D341Med (cell line): ENCODE measurements at regions not wholly inside any gene's neighbourhood (a gene's known extent, or its start where the extent isn't known, plus 50 kb on each side); places are given as distances from the start of the nearest gene placed in this dataset.
"Not testable (repeated sequence)": the region's sequence is repeated elsewhere in the genome, so short reads cannot be mapped to it uniquely, and the experiment has no call there.

ENCODE experiments used
- DNase-seq: peaks from one replicate; pipeline ENCODE4 v3.0.0; 2012; ENCODE audit warnings: low spot score

- no peak for DNase-seq
Measured at GRCh38 chr5:33068786-33069185, 357.7 kb downstream of the NPR3 start.

GRCh38 chr5:33072296-33072695 lies 361.2 kb downstream of the NPR3 start:
- no peak for DNase-seq

- DNase-seq: no peak
Measured at GRCh38 chr5:33072726-33073125, 361.6 kb downstream of the NPR3 start.

GRCh38 chr5:33073881-33074327 lies 362.8 kb downstream of the NPR3 start:
- no peak for DNase-seq

GRCh38 chr5:33074548-33074947 lies 363.4 kb downstream of the NPR3 start:
- DNase-seq: no peak

- DNase-seq: no peak
Measured at GRCh38 chr5:33075731-33076130, 364.6 kb downstream of the NPR3 start.

GRCh38 chr5:33079548-33079947 lies 361.2 kb upstream of the TARS1 start:
- DNase-seq: no peak

GRCh38 chr5:33080287-33080686 lies 360.5 kb upstream of the TARS1 start:
- no peak for DNase-seq

GRCh38 chr5:33088176-33088575 lies 352.6 kb upstream of the TARS1 start:
- DNase-seq: no peak

- DNase-seq: no peak
Measured at GRCh38 chr5:33091571-33092363, 349.0 kb upstream of the TARS1 start.

GRCh38 chr5:33092719-33093118 lies 348.0 kb upstream of the TARS1 start:
- DNase-seq: no peak

GRCh38 chr5:33102551-33102950 lies 338.2 kb upstream of the TARS1 start:
- DNase-seq: no peak

GRCh38 chr5:33105521-33105941 lies 335.2 kb upstream of the TARS1 start:
- DNase-seq: no peak

- DNase-seq: not testable (repeated sequence)
Measured at GRCh38 chr5:33110496-33110895, 330.3 kb upstream of the TARS1 start.

- no peak for DNase-seq
Measured at GRCh38 chr5:33114361-33114760, 326.4 kb upstream of the TARS1 start.

- DNase-seq: no peak
Measured at GRCh38 chr5:33115467-33115866, 325.3 kb upstream of the TARS1 start.

- no peak for DNase-seq
Measured at GRCh38 chr5:33118761-33119415, 321.9 kb upstream of the TARS1 start.

- DNase-seq: no peak
Measured at GRCh38 chr5:33120671-33121070, 320.1 kb upstream of the TARS1 start.

- no peak for DNase-seq
Measured at GRCh38 chr5:33129309-33129708, 311.5 kb upstream of the TARS1 start.

GRCh38 chr5:33136785-33137184 lies 304.0 kb upstream of the TARS1 start:
- no peak for DNase-seq

GRCh38 chr5:33138145-33138544 lies 302.6 kb upstream of the TARS1 start:
- not testable (repeated sequence) for DNase-seq

GRCh38 chr5:33143405-33144123 lies 297.2 kb upstream of the TARS1 start:
- DNase-seq: no peak

GRCh38 chr5:33146881-33147280 lies 293.9 kb upstream of the TARS1 start:
- no peak for DNase-seq
